HEK293T (cell line): ENCODE measurements at regions not wholly inside any gene's neighbourhood (a gene's known extent, or its start where the extent isn't known, plus 50 kb on each side); places are given as distances from the start of the nearest gene placed in this dataset.

ENCODE experiments used
- CTCF ChIA-PET: fragments of 350-600 bp; formaldehyde crosslinking; extraction: SDS; loops from one replicate; lab custom pipeline; 2021; ENCODE audit warnings: antibody characterized with exemption, inconsistent platforms; lab: Yijun Ruan, JAX
- POLR2A ChIA-PET: fragments of 350-600 bp; formaldehyde crosslinking; extraction: SDS; loops from one replicate; lab custom pipeline; 2020; ENCODE audit warnings: antibody characterized with exemption, inconsistent platforms; lab: Yijun Ruan, JAX
- DNase-seq: peaks from one replicate; pipeline ENCODE4 v3.0.0; 2012; ENCODE audit warnings: mixed read lengths; ENCODE audit errors: extremely low spot score
- ARNT ChIP-seq: fragments of 450-650 bp; IDR thresholded peaks from 2 replicates; pipeline ENCODE4 v1.6.1; 2017; ENCODE audit warnings: mild to moderate bottlenecking
- BHLHE40 ChIP-seq: fragments of 450-650 bp; IDR thresholded peaks from 2 replicates; pipeline ENCODE4 v1.6.1; 2016; ENCODE audit warnings: mild to moderate bottlenecking, moderate library complexity, borderline replicate concordance
- CTBP1 ChIP-seq: fragments of 450-650 bp; IDR thresholded peaks from 2 replicates; pipeline ENCODE4 v1.6.1; 2016; ENCODE audit warnings: borderline replicate concordance
- ELF4 ChIP-seq: fragments of 450-650 bp; IDR thresholded peaks from 2 replicates; pipeline ENCODE4 v1.6.1; 2017; ENCODE audit warnings: antibody characterized with exemption
- FOXA1 ChIP-seq: fragments of 450-650 bp; IDR thresholded peaks from 2 replicates; pipeline ENCODE4 v1.6.1; 2016; ENCODE audit warnings: mild to moderate bottlenecking
- FOXK2 ChIP-seq: fragments of 450-650 bp; IDR thresholded peaks from 2 replicates; pipeline ENCODE4 v1.6.1; 2016; ENCODE audit warnings: mild to moderate bottlenecking
- FOXM1 ChIP-seq: fragments of 450-650 bp; IDR thresholded peaks from 2 replicates; pipeline ENCODE4 v1.6.1; 2017; ENCODE audit warnings: mild to moderate bottlenecking, borderline replicate concordance
- HDGF ChIP-seq: fragments of 450-650 bp; IDR thresholded peaks from 2 replicates; pipeline ENCODE4 v1.6.1; 2017; ENCODE audit warnings: antibody characterized with exemption, borderline replicate concordance
- L3MBTL2 ChIP-seq: fragments of 450-650 bp; conservative IDR thresholded peaks from 2 replicates; pipeline ENCODE4 v1.6.1; 2016; ENCODE audit warnings: mild to moderate bottlenecking
- LEF1 ChIP-seq: fragments of 450-650 bp; IDR thresholded peaks from 2 replicates; pipeline ENCODE4 v1.6.1; 2017; ENCODE audit warnings: mild to moderate bottlenecking, borderline replicate concordance
- NFRKB ChIP-seq: fragments of 450-650 bp; IDR thresholded peaks from 2 replicates; pipeline ENCODE4 v1.6.1; 2016; ENCODE audit warnings: mild to moderate bottlenecking, moderate library complexity
- PKNOX1 ChIP-seq: fragments of 450-650 bp; IDR thresholded peaks from 2 replicates; pipeline ENCODE4 v1.6.1; 2016
- SP1 ChIP-seq: fragments of 450-650 bp; IDR thresholded peaks from 2 replicates; pipeline ENCODE4 v1.6.1; 2017
- SUZ12 ChIP-seq: fragments of 450-650 bp; IDR thresholded peaks from 2 replicates; pipeline ENCODE4 v1.6.1; 2016; ENCODE audit warnings: mild to moderate bottlenecking
- TARDBP ChIP-seq: fragments of 450-650 bp; IDR thresholded peaks from 2 replicates; pipeline ENCODE4 v1.6.1; 2016
- ZNF384 ChIP-seq: fragments of 450-650 bp; IDR thresholded peaks from 2 replicates; pipeline ENCODE4 v1.6.1; 2016

DNA sequence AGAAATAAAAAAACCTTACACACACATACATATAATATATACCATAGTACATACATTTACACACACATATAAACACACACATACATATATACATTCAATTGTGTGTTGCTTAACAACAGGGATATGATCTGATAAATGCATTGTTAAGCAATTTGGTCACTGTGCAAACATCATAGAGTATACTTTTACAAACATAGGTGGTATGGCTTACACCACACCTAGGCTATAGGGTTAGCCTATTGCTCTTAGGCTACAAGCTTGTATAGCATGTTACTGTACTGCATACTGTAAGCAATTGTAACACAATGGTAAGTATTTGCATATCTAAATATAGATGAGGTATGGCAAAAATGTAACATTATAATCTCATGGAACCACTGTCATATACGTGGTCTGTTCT, 156.8 kb upstream of the ERBB4 start:
- CTCF ChIA-PET: no interaction called here
- no peak for TF ChIP-seq FOXM1
- no peak for TF ChIP-seq NFRKB
- no peak for TF ChIP-seq PKNOX1
- no peak for TF ChIP-seq TARDBP
- TF ChIP-seq SUZ12: no peak
- no peak for TF ChIP-seq ARNT
- TF ChIP-seq BHLHE40: no peak
- no peak for TF ChIP-seq FOXA1
- no peak for TF ChIP-seq FOXK2
- no peak for TF ChIP-seq L3MBTL2
- TF ChIP-seq HDGF: no peak
- no peak for TF ChIP-seq ZNF384
- no peak for TF ChIP-seq ELF4
- TF ChIP-seq LEF1: no peak
- TF ChIP-seq SP1: no peak
- no peak for TF ChIP-seq CTBP1
- POLR2A ChIA-PET: no interaction called here
- no peak for DNase-seq

DNA sequence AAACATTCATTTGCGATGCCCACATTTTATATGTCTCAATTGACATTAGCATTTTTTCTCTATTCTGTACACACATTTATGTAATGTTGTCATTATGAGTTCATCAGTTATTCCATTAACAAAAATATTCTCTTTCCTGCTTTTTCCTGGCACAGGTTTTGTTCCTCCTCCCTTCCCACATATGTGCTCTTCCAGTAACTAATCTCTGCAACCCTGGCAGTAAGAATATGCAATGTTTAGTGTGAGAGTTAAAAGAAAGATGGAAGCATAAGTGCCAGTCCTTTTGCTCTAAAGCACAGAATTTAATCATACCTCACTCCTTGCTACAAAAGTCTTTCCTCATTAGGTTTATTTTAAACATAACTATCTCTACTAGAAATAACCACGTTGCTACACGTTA, 155.8 kb upstream of the ERBB4 start:
- TF ChIP-seq BHLHE40: no peak
- no peak for TF ChIP-seq FOXK2
- no peak for TF ChIP-seq ELF4
- no peak for TF ChIP-seq ZNF384
- no peak for TF ChIP-seq NFRKB
- no peak for TF ChIP-seq TARDBP
- TF ChIP-seq L3MBTL2: no peak
- TF ChIP-seq ARNT: no peak
- TF ChIP-seq FOXM1: no peak
- TF ChIP-seq PKNOX1: no peak

GRCh38 chr2:212692466-212692865, 153.9 kb upstream of the ERBB4 start:
- DNase-seq: no peak
- POLR2A ChIA-PET: no interaction called here
- no peak for TF ChIP-seq PKNOX1
- no peak for TF ChIP-seq FOXK2
- TF ChIP-seq SUZ12: no peak
- no peak for TF ChIP-seq ARNT
- no peak for TF ChIP-seq FOXA1
- TF ChIP-seq HDGF: no peak
- no peak for TF ChIP-seq ZNF384
- CTCF ChIA-PET: interaction anchor here (0.6 kb wide), 1 partner anchor 1330 kb away, joined by 3 read pairs; no protein-coding TSS in a partner anchor

More for the DNA sequence above, 155.8 kb upstream of the ERBB4 start:
- DNase-seq: no peak
- ChIA-PET CTCF (no interaction called here), POLR2A (no interaction called here)

DNA sequence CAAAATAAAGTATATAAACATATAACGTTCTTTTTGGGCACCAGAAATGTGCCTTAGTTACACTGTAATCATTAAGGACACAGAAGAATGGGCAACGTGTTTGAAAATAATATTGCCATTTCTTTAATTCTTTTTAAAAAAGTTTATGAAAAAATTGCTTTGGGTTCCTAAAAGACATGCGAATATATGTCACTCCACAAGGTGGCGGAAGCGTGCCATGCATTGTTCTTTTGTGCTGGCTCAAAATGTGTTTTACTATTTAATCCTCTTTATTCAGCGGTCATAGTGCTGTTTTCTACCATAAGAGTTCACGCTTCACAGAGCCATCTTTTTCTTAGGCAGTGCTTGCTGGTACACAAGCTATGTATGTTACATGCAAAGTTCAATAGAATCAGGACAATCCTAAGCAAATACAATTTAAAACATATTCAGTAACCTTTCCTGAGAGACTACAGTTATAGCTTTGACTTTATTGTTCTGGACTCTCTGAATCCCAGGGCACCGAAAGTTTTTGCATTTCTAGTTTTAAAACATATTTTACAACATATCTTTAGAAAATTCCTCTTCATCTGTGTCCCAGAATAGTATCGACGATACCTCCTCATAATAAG, 147.8 kb upstream of the ERBB4 start:
- DNase-seq: peak; percentile 38
- TF ChIP-seq PKNOX1 (no peak), ZNF384 (0 out of 2 replicates have a peak, but pooled peaks have one; percentile 8)
- POLR2A ChIA-PET: no interaction called here
- CTCF ChIA-PET: interaction anchor here (1.1 kb wide), 1 partner anchor 206 kb away, joined by 3 read pairs; no protein-coding TSS in a partner anchor

DNA sequence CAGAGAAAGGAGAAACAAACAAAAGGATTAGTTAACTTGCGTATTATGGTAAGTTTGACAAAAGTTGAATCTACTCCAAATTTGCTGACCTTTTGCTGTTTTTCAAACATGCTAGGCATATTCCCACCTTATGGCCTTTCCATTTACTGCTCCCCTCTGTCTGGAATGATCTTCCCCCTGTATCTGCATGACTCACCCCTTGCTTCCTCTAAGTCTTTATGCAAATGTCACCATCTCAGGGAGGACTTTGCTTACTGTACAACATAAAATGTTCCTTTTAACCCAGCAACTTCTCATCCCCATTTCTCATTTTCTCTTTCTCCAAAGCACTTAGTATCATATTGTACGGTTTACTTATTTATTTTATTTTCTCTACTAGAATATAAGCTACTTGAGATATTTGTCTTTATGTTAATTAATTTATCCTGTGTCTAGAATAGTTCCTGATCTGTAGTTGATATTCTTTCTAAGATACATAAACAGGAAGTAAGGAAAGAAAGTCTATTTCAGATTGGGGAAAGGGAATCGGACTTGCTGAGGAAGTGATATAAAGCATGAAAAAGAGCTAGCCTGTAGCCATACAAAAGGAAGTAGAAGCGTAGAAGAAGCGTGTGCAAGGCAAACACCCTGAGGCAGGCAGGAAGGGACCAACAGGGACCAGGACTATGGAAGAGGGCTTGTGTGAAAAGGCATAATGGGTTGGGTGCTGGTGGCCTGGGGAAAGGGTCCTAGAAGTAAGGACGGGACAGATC, 144.9 kb upstream of the ERBB4 start:
- DNase-seq: no peak
- CTCF ChIA-PET: interaction anchor here (0.7 kb wide), 1 partner anchor 1006 kb away, joined by 3 read pairs; no protein-coding TSS in a partner anchor
- TF ChIP-seq FOXM1: no peak
- TF ChIP-seq TARDBP: no peak
- TF ChIP-seq SUZ12: no peak
- no peak for TF ChIP-seq L3MBTL2
- TF ChIP-seq CTBP1: no peak
- no peak for TF ChIP-seq BHLHE40
- TF ChIP-seq ARNT: no peak
- TF ChIP-seq NFRKB: no peak
- no peak for TF ChIP-seq ZNF384
- TF ChIP-seq ELF4: no peak
- POLR2A ChIA-PET: no interaction called here

GRCh38 chr2:212682937-212683336, 144.3 kb upstream of the ERBB4 start:
- ChIA-PET POLR2A (no interaction called here), CTCF (interaction anchor here (0.7 kb wide), 1 partner anchor 1005 kb away, joined by 3 read pairs; no protein-coding TSS in a partner anchor)
- no peak for DNase-seq
- TF ChIP-seq SP1 (no peak), BHLHE40 (no peak), ARNT (no peak), L3MBTL2 (no peak)
